Esophagus squamous epithelium (tissue), 5 donors: ENCODE measurements at regions not wholly inside any gene's neighbourhood (a gene's known extent, or its start where the extent isn't known, plus 50 kb on each side); places are given as distances from the start of the nearest gene placed in this dataset.

Experiments used
- DNase-seq: peaks from one replicate; lab custom pipeline; 2025; lab: John Stamatoyannopoulos, UW
- H3K27ac ChIP-seq, 4 donors: fragments of 200-600 bp; sonication (generic); one replicate each; pipeline ENCODE4 v1.5.1; 2016 to 2019; ENCODE audit warnings: mild to moderate bottlenecking in 1 of 4
- H3K27me3 ChIP-seq, 4 donors: fragments of 200-600 bp; sonication (generic); 1 replicate in 3 of 4; 2 replicates in 1 of 4; pipeline versions ENCODE4 v1.5.1 to v1.6.0; 2017 to 2021; ENCODE audit warnings: antibody characterized with exemption in 1 of 4
- H3K36me3 ChIP-seq, 3 donors: fragments of 200-600 bp; sonication (generic); one replicate each; pipeline ENCODE4 v1.5.1; 2016 to 2019
- H3K4me1 ChIP-seq, 3 donors: fragments of 200-600 bp; sonication (generic); one replicate each; pipeline ENCODE4 v1.5.1; 2017 to 2019
- H3K4me3 ChIP-seq, 4 donors: fragments of 200-600 bp; sonication (generic); 1 replicate in 3 of 4; 2 replicates in 1 of 4; pipeline ENCODE4 v1.5.1; 2016 to 2019; ENCODE audit warnings: mild to moderate bottlenecking in 2 of 4, moderate library complexity in 1 of 4
- H3K9me3 ChIP-seq, 3 donors: fragments of 200-600 bp; sonication (generic); one replicate each; pipeline ENCODE4 v1.5.1; 2016 to 2019
- CTCF ChIP-seq, 6 experiments: fragments of 450-650 bp in 4 of 6; fragments of 200-600 bp in 2 of 6; sonication (generic) in 2 of 6; IDR thresholded peaks; one replicate each; pipeline ENCODE4 v1.5.1; 2016 to 2019; ENCODE audit warnings: antibody characterized with exemption in 6 of 6, mild to moderate bottlenecking in 4 of 6, moderate library complexity in 4 of 6
- POLR2A ChIP-seq, 4 donors: fragments of 450-650 bp; IDR thresholded peaks; one replicate each; pipeline ENCODE4 v1.6.1; 2017; ENCODE audit warnings: antibody characterized with exemption in 4 of 4, mild to moderate bottlenecking in 4 of 4, moderate library complexity in 3 of 4
- WGBS, 2 donors: methylation state at CpG; one replicate each; pipeline ENCODE4 v1.1.5; 2018; 5-methylcytosine and 5-hydroxymethylcytosine counted together
- intact Hi-C: fragments of 100-400 bp; cut with DNase I; formaldehyde crosslinking; loops from one replicate; pipeline ENCODE4 v1.15.0; 2022
- donor health status: DM: yes; HTN: yes; CAD: no.

- intact Hi-C loops, result no loop called here
- DNase-seq, result no peak
- Histone ChIP-seq H3K27me3 (peaks cover 0 to 4% (median 0%) of the 10 kb centered on the region in 4 donors), H3K27ac (no peak overlapping the region), H3K4me3 (no peak overlapping the region), H3K36me3 (no peaks in the 10 kb centered on the region), H3K9me3 (no peaks in the 10 kb centered on the region), H3K4me1 (peaks cover 10 to 24% (median 20%) of the 10 kb centered on the region in 3 donors)
- WGBS, 2 donors, result 21 to 30% methylated on average over 4 of the region's 4 CpGs
- TF ChIP-seq CTCF (IDR thresholded peaks at IDR 0.05), result no peak
- TF ChIP-seq POLR2A (IDR thresholded peaks at IDR 0.05), result no peak
Measured at GRCh38 chr9:90107040-90107725, 502.4 kb downstream of the GADD45G start.

- Histone ChIP-seq H3K4me1 (peaks cover 10 to 23% (median 20%) of the 10 kb centered on the region in 3 donors), H3K36me3 (no peaks in the 10 kb centered on the region), H3K9me3 (no peaks in the 10 kb centered on the region), H3K27ac (no peak overlapping the region), H3K4me3 (no peak overlapping the region), H3K27me3 (peaks cover 0 to 4% (median 0%) of the 10 kb centered on the region in 4 donors)
- TF ChIP-seq POLR2A (IDR thresholded peaks at IDR 0.05) (no peak), CTCF (IDR thresholded peaks at IDR 0.05) (no peak)
- 36 to 40% methylated on average over 7 of the region's 7 CpGs for WGBS, 2 donors
- DNase-seq, result no peak
- intact Hi-C loops, result no loop called here
Measured at GRCh38 chr9:90107726-90108655, 503.2 kb downstream of the GADD45G start.

GRCh38 chr9:90112788-90113187 is 508.0 kb downstream of the GADD45G start:
- Histone ChIP-seq H3K4me1 (peaks cover 9 to 20% (median 9%) of the 10 kb centered on the region in 3 donors), H3K4me3 (no peak overlapping the region), H3K9me3 (no peaks in the 10 kb centered on the region), H3K27ac (no peak overlapping the region), H3K36me3 (no peaks in the 10 kb centered on the region), H3K27me3 (peaks cover 0 to 3% (median 0%) of the 10 kb centered on the region in 4 donors)
- TF ChIP-seq POLR2A (IDR thresholded peaks at IDR 0.05) (no peak), CTCF (IDR thresholded peaks at IDR 0.05) (no peak)
- intact Hi-C loops, result no loop called here
- no peak for DNase-seq
- 23 to 36% methylated on average over 4 of the region's 4 CpGs for WGBS, 2 donors

GRCh38 chr9:90114641-90115425 is 510.0 kb downstream of the GADD45G start:
- H3K9me3 ChIP-seq, result no peaks in the 10 kb centered on the region
- no peak for TF ChIP-seq CTCF (IDR thresholded peaks at IDR 0.05)
- no peak for TF ChIP-seq POLR2A (IDR thresholded peaks at IDR 0.05)
- peaks cover 0 to 3% (median 0%) of the 10 kb centered on the region in 4 donors for H3K27me3 ChIP-seq
- H3K4me3 ChIP-seq, result no peak overlapping the region
- DNase-seq, result no peak
- no peak overlapping the region for H3K27ac ChIP-seq
- intact Hi-C loops, result no loop called here
- H3K4me1 ChIP-seq, result peaks cover 0 to 11% (median 0%) of the 10 kb centered on the region in 3 donors
- H3K36me3 ChIP-seq, result no peaks in the 10 kb centered on the region
- WGBS, 2 donors, result 56 to 57% methylated on average over 3 to 4 of the region's 4 CpGs
